HUES64 (cell line): ENCODE measurements at regions not wholly inside any gene's neighbourhood (a gene's known extent, or its start where the extent isn't known, plus 50 kb on each side); places are given as distances from the start of the nearest gene placed in this dataset.
"Not testable (repeated sequence)": the region's sequence is repeated elsewhere in the genome, so short reads cannot be mapped to it uniquely, and the experiment has no call there.

Source experiments
- H3K27ac ChIP-seq: 2 replicates; pipeline ENCODE4 v1.7.0; 2013; ENCODE audit warnings: low read depth, low read length, inconsistent platforms
- H3K27me3 ChIP-seq: 2 replicates; pipeline ENCODE4 v1.6.1; 2013; ENCODE audit warnings: mild to moderate bottlenecking, low read length; ENCODE audit not compliant: insufficient read depth
- H3K36me3 ChIP-seq: 2 replicates; pipeline ENCODE4 v1.6.1; 2013; ENCODE audit warnings: mild to moderate bottlenecking, low read length; ENCODE audit not compliant: insufficient read depth
- H3K4me1 ChIP-seq: 2 replicates; pipeline ENCODE4 v1.6.1; 2013; ENCODE audit warnings: mild to moderate bottlenecking, low read length, moderate library complexity; ENCODE audit not compliant: insufficient read depth
- H3K4me3 ChIP-seq: 2 replicates; pipeline ENCODE4 v1.5.1; 2013; ENCODE audit warnings: mild to moderate bottlenecking, low read length, moderate library complexity
- H3K9ac ChIP-seq: 2 replicates; pipeline ENCODE4 v1.6.1; 2013; ENCODE audit warnings: mild to moderate bottlenecking, low read depth, low read length
- H3K9me3 ChIP-seq: 2 replicates; pipeline ENCODE4 v1.6.1; 2013; ENCODE audit warnings: low read depth, low read length; ENCODE audit not compliant: insufficient read depth
- WGBS: fragments of 150-250, 120-280 bp; methylation state at CpG from one replicate; pipeline ENCODE4 v1.1.7; 2013; ENCODE audit warnings: missing lambda C conversion rate; 5-methylcytosine and 5-hydroxymethylcytosine counted together

DNA sequence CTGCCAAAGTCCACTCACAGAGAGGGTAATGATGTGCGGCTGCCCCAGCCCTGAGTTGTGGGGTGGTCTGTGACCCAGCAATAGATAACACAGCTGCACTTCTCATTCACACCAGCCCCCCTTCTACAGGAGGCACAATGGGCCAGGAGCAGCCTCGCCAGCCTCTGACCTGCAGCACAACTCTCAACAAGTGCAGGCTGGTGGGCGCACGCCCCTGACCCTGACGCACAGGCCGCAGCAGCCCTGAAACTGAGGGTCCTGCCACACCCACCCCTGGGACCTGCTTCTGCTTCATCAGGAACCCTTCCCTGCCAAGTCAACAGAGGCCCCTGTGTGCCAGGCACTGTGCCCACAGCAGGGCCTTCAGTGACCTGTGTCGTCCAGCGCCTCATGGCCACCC, 5402.2 kb upstream of the TPTE start:
- H3K9me3 ChIP-seq, H3K4me1 ChIP-seq, H3K27me3 ChIP-seq, H3K9ac ChIP-seq, H3K36me3 ChIP-seq, H3K27ac ChIP-seq, H3K4me3 ChIP-seq: not testable (repeated sequence)
- 95% methylated on average over 5 of the region's 8 CpGs for WGBS

DNA sequence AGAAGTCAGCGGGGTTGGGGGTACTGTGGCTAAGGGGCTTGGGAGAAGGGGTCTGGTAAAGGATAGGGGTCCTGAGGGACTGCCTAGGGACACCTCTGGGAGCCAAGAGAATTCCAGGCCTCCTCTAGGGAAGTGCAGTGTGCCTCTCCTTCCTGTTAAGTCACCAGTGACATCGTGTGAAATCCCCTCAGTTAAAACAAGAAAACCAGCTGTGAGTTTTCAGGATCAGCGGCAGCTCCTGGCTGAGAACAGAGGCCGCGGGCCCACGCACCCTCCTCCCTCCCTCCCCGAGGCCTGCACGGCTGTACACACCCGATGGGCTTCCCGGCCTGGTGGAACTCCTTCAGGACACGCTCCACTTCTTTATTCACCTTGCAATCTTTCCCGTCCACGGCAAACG, 5400.0 kb upstream of the TPTE start:
- WGBS = 85% methylated on average over 2 of the region's 14 CpGs
- not testable (repeated sequence) for H3K27ac ChIP-seq, H3K9ac ChIP-seq, H3K9me3 ChIP-seq, H3K4me3 ChIP-seq, H3K36me3 ChIP-seq, H3K4me1 ChIP-seq, H3K27me3 ChIP-seq

DNA sequence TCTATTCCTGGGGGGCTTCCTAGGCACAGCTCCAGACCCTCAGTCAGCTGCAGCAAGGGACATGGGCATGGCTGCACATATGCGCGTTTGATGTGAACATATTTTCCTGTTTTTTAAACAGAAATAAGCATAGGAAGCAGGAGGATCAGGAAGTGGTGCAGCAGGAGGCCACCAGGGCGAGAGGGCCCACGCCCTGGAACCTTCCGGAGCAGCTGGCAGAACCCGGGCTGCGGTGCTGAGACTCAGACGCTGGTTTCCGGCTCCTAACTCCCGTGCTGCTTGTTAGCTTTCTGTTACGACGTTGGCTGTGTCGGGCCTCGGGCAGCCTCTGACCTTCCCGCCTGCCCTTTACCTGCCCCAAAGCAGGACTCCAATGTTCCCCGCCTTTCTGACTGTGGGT, 5399.5 kb upstream of the TPTE start:
- not testable (repeated sequence) for H3K4me3 ChIP-seq, H3K9me3 ChIP-seq, H3K4me1 ChIP-seq, H3K9ac ChIP-seq, H3K27me3 ChIP-seq, H3K36me3 ChIP-seq, H3K27ac ChIP-seq
- WGBS = 100% methylated on average over 2 of the region's 16 CpGs

DNA sequence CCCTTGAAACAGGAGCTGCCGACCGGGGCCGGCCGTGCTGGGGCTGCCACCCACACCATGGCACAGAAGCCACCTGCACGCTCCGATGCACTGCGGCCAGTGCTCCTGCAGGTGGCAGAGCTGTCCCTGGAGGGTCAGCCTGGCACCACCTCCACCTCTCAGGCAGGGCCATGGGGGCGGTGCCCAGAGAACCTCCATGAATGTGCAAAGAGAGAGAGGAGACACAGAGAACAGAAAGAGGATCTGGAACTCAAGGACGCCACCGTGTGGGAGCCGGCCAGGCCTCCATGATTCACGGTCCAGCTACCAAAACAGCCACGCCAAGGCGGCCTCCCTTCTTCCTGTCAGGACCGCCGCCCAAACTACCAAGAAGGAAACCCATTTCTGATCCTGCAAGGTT, 5397.7 kb upstream of the TPTE start:
- not testable (repeated sequence) for H3K27me3 ChIP-seq, H3K27ac ChIP-seq, H3K4me3 ChIP-seq, H3K36me3 ChIP-seq, H3K9ac ChIP-seq, H3K4me1 ChIP-seq, H3K9me3 ChIP-seq
- WGBS = 65% methylated on average over 11 of the region's 16 CpGs

DNA sequence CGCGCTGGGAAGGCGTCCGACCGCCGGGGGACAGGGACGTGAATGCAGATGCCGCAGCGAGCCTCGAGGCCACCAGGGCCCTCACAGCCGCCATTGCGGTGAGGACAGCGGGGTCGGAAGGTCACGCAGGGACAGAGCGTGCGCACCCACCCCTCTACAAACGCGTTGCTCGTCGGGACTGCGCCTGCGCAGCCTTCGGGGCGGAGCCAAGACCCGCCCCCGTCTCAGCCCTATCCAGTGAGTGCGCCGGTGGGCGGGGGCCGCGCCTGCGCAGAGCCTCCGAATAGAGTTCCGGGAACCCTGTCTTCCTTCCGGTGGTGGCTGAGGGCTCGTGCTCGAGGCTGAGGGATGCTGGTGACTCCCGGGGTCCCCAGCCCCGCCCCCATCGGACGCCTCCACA, 5393.1 kb upstream of the TPTE start:
- Histone ChIP-seq H3K9ac (peak overlapping the region; percentile 65), H3K4me3 (peak overlapping the region; percentile 57)
- not testable (repeated sequence) for H3K27me3 ChIP-seq, H3K36me3 ChIP-seq, H3K9me3 ChIP-seq, H3K27ac ChIP-seq, H3K4me1 ChIP-seq
- WGBS = 0% methylated on average over 25 of the region's 42 CpGs

DNA sequence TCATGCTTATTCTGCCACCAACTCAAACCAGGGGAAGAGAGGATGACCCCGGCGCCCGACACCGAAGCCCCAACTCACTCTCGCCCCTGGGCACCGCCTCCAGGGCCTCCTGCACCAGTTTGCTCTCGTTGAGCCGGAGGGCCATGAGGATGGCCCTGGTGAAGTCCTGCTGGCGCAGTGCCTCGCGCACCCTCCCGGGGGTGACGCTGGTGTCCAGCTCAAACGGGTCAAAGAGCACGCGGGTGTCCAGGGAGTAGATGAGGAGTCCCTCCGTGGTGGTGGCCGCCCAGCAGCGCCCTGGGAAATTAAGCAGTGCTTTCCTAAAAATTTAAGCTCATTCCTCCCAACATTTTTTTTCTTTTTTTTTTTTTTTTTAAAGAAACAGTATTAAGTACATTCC, 5387.6 kb upstream of the TPTE start:
- WGBS = no CpG with 5 or more reads among the region's 19 CpGs
- not testable (repeated sequence) for H3K27me3 ChIP-seq

DNA sequence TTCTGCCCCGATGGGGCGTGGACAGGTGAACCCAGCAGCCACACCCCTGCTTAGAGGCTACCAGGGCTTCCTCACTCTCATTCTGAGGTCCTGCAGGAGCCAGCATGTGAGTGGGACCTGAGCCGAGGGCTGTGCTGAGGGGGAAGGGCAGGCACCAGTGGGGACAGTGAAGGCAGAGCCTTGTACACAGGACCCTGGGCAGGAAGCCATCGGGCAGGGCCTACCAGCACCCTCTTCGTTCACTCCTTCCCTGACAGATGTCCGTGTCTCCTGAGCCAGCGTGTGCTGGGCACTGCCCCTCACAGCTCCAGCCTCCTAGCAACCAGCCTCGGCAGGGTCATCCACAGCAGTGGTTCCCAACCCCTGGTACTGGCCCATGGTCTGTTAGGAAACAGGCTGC, 5385.0 kb upstream of the TPTE start:
- H3K4me1 ChIP-seq, H3K36me3 ChIP-seq, H3K27ac ChIP-seq, H3K9me3 ChIP-seq, H3K27me3 ChIP-seq, H3K9ac ChIP-seq, H3K4me3 ChIP-seq: not testable (repeated sequence)
- WGBS = no CpG with 5 or more reads among the region's 8 CpGs

More for the DNA sequence above, 5387.6 kb upstream of the TPTE start:
- not testable (repeated sequence) for H3K9me3 ChIP-seq, H3K4me1 ChIP-seq, H3K4me3 ChIP-seq, H3K36me3 ChIP-seq, H3K27ac ChIP-seq, H3K9ac ChIP-seq

DNA sequence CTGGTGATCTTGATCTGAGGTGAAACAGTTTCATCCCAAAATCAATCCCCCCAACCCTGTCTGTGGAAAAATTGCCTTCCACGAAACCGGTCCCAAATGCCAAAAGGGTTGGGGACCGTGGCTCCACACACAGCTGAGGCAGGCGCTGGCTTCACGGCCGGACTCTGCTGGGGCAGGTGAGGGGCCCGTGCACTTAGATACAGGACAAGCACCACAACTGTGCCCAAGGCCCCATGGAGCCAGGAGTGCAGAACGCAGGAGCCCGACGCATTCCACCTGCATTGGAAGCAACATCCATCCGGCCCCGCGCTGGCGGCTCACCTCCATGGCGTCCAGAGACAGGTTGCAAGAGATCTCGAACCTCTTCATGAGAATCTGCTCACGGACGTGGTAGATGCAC, 5384.4 kb upstream of the TPTE start:
- not testable (repeated sequence) for H3K27ac ChIP-seq, H3K27me3 ChIP-seq, H3K9me3 ChIP-seq, H3K9ac ChIP-seq, H3K4me1 ChIP-seq, H3K4me3 ChIP-seq, H3K36me3 ChIP-seq
- WGBS = 100% methylated on average over 9 of the region's 18 CpGs

DNA sequence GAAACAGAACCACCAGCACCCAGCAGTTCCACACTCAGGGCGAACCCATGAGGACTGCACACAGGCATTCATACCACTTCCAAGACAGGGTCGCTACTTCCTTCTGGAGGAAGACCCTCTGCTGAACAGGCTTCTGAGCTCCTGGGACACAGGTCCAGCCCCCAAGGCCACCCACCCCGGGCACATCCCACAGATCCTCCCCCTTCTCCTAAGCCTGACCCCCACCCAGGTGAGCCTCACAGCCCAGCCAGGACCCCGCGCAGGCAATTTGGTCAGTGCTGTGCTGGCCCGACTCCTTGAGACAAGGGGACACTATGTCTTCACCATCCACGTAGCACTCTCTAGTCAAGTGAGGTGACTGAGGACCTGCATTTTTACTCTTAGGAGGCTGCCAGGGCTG, 5382.7 kb upstream of the TPTE start:
- H3K36me3 ChIP-seq, H3K9me3 ChIP-seq, H3K4me3 ChIP-seq, H3K9ac ChIP-seq, H3K27ac ChIP-seq, H3K27me3 ChIP-seq, H3K4me1 ChIP-seq: not testable (repeated sequence)
- 98% methylated on average over 4 of the region's 7 CpGs for WGBS

DNA sequence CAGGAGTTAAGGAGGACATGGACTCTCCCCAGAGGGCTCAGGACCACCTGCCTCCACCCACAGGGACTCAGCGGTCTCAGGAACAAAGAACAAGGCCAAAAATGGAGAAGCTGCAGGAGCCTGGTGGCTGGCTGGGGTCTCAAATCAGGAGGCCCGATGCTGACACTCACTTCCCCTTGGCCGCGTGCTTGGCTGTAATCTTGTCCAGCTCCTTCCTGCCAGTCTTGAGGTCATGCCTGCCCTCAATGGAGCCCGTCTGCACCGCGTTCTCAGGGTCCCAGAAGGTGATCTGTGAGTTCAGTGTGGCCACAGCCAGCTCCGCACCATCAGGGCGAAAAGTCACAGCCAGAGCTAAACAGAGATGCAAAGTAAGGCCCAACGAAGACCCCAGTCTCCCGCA, 5381.9 kb upstream of the TPTE start:
- H3K4me3 ChIP-seq, H3K9me3 ChIP-seq, H3K4me1 ChIP-seq, H3K27me3 ChIP-seq, H3K9ac ChIP-seq, H3K27ac ChIP-seq, H3K36me3 ChIP-seq: not testable (repeated sequence)
- no CpG with 5 or more reads among the region's 11 CpGs for WGBS

DNA sequence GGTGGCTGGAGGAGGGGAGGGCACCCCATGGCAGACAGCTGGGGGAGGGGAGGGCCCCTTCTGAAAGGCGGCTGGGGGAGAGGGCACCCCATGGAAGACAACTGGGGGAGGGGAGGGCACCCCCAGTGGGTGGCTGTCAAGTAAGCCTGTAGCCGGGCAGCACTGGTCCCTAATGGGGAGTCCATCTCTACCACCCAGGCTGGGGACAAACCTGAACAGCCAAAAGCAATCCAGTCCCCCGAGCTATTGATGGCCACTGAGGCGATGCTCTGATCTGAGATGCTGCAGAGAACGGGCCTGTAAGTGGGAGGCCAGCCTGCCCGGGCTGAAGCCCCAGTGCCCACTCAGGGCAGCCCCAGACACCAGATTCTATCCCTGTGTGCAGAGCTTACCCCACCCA, 5378.4 kb upstream of the TPTE start:
- H3K36me3 ChIP-seq, H3K9ac ChIP-seq, H3K4me1 ChIP-seq, H3K9me3 ChIP-seq, H3K27ac ChIP-seq, H3K27me3 ChIP-seq, H3K4me3 ChIP-seq: not testable (repeated sequence)
- WGBS = 90% methylated on average over 4 of the region's 6 CpGs

DNA sequence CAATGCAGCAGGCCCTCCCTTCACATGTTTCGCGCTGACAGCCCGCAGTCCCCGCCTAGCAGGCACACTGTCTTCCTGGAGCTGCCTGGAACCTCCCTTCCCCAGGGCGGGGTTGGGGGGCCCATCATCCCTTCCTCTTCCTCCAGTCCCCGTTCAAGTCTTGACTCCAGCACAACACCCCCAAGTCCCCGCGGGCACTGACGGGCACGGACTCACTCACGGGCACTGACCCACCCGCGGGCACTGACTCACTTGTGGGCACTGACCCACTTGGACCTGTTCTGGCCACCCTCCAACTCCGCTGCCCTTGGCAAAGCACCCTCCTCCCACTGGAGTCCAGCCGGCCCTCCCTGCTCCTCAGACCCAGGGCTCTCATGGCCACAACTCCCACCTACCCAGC, 5376.7 kb upstream of the TPTE start:
- H3K36me3 ChIP-seq, H3K27ac ChIP-seq, H3K27me3 ChIP-seq, H3K4me3 ChIP-seq, H3K4me1 ChIP-seq, H3K9me3 ChIP-seq, H3K9ac ChIP-seq: not testable (repeated sequence)
- WGBS = 100% methylated on average over 7 of the region's 15 CpGs
